GM12891 (cell line): ENCODE measurements at regions not wholly inside any gene's neighbourhood (a gene's known extent, or its start where the extent isn't known, plus 50 kb on each side); places are given as distances from the start of the nearest gene placed in this dataset.

Source experiments
- DNase-seq: peaks from one replicate; pipeline ENCODE4 v3.0.0; 2011; ENCODE audit warnings: low spot score; ENCODE audit not compliant: insufficient read length
- FAIRE-seq: peaks from 2 replicates; lab custom pipeline; 2011; peaks lifted over from hg19 to GRCh38; lab: Jason Lieb, UNC
- PAX5 ChIP-seq: IDR thresholded peaks from 2 replicates; pipeline ENCODE4 v1.6.1; 2011; ENCODE audit warnings: low read length, moderate library complexity, mild to moderate bottlenecking; ENCODE audit not compliant: insufficient read depth, severe bottlenecking
- POLR2A ChIP-seq: IDR thresholded peaks from 2 replicates; pipeline ENCODE4 v1.6.1; 2011; ENCODE audit warnings: low read depth, low read length, control low read depth
- POLR2AphosphoS5 ChIP-seq: IDR thresholded peaks from 2 replicates; pipeline ENCODE4 v1.6.1; 2011; ENCODE audit warnings: low read depth, low read length, control low read depth
- POU2F2 ChIP-seq: IDR thresholded peaks from 2 replicates; pipeline ENCODE4 v1.6.1; 2011; ENCODE audit warnings: low read depth, mild to moderate bottlenecking, control low read depth, low read length, moderate library complexity
- SPI1 ChIP-seq: IDR thresholded peaks from 2 replicates; pipeline ENCODE4 v1.6.1; 2011; ENCODE audit warnings: low read depth, low read length, control low read depth
- TAF1 ChIP-seq: IDR thresholded peaks from 2 replicates; pipeline ENCODE4 v1.6.1; 2011; ENCODE audit warnings: low read depth, low read length, control low read depth

- TF ChIP-seq POU2F2 = no peak
- TF ChIP-seq POLR2A = no peak
- no peak for TF ChIP-seq TAF1
- TF ChIP-seq SPI1 = no peak
- no peak for TF ChIP-seq PAX5
- no peak for TF ChIP-seq POLR2AphosphoS5
- DNase-seq (no peak), FAIRE-seq (no peak)
Observed at GRCh38 chr2:104521247-104521646, 332.7 kb upstream of the POU3F3 start.

- TF ChIP-seq SPI1 (no peak), POU2F2 (no peak), POLR2AphosphoS5 (no peak), PAX5 (no peak), POLR2A (no peak), TAF1 (no peak)
- FAIRE-seq (no peak), DNase-seq (no peak)
Observed at GRCh38 chr2:104523921-104524320, 330.0 kb upstream of the POU3F3 start.

GRCh38 chr2:104528101-104528500, 325.8 kb upstream of the POU3F3 start:
- no peak for TF ChIP-seq SPI1
- TF ChIP-seq POLR2A = no peak
- no peak for TF ChIP-seq POLR2AphosphoS5
- TF ChIP-seq POU2F2 = no peak
- TF ChIP-seq PAX5 = no peak
- no peak for TF ChIP-seq TAF1
- no peak for DNase-seq
- no peak for FAIRE-seq

DNA sequence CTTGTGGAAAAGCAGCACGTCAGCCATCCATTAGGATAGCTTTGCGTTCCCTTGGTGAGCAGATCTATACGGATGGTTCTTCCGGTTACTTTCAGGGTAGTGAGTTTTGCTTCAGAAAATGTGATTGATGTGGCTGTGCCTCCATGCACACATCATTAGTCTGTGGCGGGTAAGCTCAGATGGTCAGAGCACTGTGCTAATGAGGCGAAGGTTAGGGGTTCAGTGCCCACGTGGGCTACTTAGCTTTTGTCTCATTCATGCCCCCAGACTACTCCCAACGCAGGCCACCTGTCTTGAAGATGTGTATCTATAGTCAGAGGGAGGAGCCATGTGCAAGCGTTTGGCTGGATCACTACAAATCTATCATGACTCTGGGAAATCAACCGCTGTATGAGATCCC, 322.8 kb upstream of the POU3F3 start:
- no peak for FAIRE-seq
- DNase-seq = no peak
- TF ChIP-seq SPI1 (no peak), POLR2A (no peak), POLR2AphosphoS5 (no peak), POU2F2 (no peak), TAF1 (no peak), PAX5 (no peak)

- DNase-seq (no peak), FAIRE-seq (no peak)
- no peak for TF ChIP-seq POLR2A
- TF ChIP-seq POU2F2 = no peak
- TF ChIP-seq POLR2AphosphoS5 = no peak
- no peak for TF ChIP-seq SPI1
- TF ChIP-seq TAF1 = no peak
- no peak for TF ChIP-seq PAX5
Observed at GRCh38 chr2:104537116-104537515, 316.8 kb upstream of the POU3F3 start.

- FAIRE-seq (no peak), DNase-seq (no peak)
- TF ChIP-seq SPI1 (no peak), PAX5 (no peak), POU2F2 (no peak), POLR2A (no peak), POLR2AphosphoS5 (no peak), TAF1 (no peak)
Observed at GRCh38 chr2:104538077-104538476, 315.8 kb upstream of the POU3F3 start.

- no peak for DNase-seq
- FAIRE-seq = no peak
- TF ChIP-seq PAX5 = no peak
- TF ChIP-seq POLR2A = no peak
- no peak for TF ChIP-seq TAF1
- no peak for TF ChIP-seq SPI1
- TF ChIP-seq POLR2AphosphoS5 = no peak
- no peak for TF ChIP-seq POU2F2
Observed at GRCh38 chr2:104539649-104540048, 314.3 kb upstream of the POU3F3 start.

DNA sequence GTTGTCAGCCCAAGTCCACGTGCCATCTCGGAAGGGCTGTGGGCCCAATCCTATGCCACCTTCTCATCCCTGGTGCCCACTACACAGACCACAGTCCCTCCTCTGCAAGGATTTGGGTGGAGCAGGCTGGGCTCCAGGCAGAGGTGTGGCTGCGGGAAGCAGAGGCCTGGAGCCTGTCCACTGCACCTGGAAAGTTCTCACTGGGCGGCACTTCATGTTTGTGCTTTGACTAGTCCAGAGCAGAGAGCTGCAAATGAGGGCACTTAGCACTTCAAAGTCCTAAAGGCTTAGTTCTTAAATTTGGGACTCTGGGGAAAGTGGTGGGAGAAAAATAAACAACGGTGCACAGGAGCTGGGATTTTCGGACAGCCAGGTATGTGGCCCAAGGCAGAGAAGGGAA, 308.9 kb upstream of the POU3F3 start:
- no peak for FAIRE-seq
- DNase-seq = no peak
- TF ChIP-seq POU2F2 (no peak), PAX5 (no peak), SPI1 (no peak), TAF1 (no peak), POLR2AphosphoS5 (no peak), POLR2A (no peak)

- DNase-seq (no peak), FAIRE-seq (no peak)
- TF ChIP-seq POLR2AphosphoS5 (no peak), POLR2A (no peak), PAX5 (no peak), TAF1 (no peak), SPI1 (no peak), POU2F2 (no peak)
Observed at GRCh38 chr2:104546537-104546936, 307.4 kb upstream of the POU3F3 start.

GRCh38 chr2:104547221-104547620, 306.7 kb upstream of the POU3F3 start:
- TF ChIP-seq PAX5 (no peak), SPI1 (no peak), POLR2AphosphoS5 (no peak), POU2F2 (no peak), POLR2A (no peak), TAF1 (no peak)

More at GRCh38 chr2:104547221-104547620, 306.7 kb upstream of the POU3F3 start:
- DNase-seq = no peak
- FAIRE-seq = no peak
